ENCODE measurements at regions not wholly inside any gene's neighbourhood (a gene's known extent, or its start where the extent isn't known, plus 50 kb on each side); places are given as distances from the start of the nearest gene placed in this dataset.

- no peak for TF ChIP-seq EP300 (IDR thresholded peaks at IDR 0.05)
- TF ChIP-seq, protein P1, sequence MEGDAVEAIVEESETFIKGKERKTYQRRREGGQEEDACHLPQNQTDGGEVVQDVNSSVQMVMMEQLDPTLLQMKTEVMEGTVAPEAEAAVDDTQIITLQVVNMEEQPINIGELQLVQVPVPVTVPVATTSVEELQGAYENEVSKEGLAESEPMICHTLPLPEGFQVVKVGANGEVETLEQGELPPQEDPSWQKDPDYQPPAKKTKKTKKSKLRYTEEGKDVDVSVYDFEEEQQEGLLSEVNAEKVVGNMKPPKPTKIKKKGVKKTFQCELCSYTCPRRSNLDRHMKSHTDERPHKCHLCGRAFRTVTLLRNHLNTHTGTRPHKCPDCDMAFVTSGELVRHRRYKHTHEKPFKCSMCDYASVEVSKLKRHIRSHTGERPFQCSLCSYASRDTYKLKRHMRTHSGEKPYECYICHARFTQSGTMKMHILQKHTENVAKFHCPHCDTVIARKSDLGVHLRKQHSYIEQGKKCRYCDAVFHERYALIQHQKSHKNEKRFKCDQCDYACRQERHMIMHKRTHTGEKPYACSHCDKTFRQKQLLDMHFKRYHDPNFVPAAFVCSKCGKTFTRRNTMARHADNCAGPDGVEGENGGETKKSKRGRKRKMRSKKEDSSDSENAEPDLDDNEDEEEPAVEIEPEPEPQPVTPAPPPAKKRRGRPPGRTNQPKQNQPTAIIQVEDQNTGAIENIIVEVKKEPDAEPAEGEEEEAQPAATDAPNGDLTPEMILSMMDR (IDR thresholded peaks at IDR 0.05): no peak
- no peak for TF ChIP-seq POLR2A (IDR thresholded peaks at IDR 0.05)
- WGBS, 2 donors: 55 to 62% methylated on average over 11 of the region's 11 CpGs
- Histone ChIP-seq H3K27me3 (no peaks in the 10 kb centered on the region), H3K27ac (no peak overlapping the region), H3K9me3 (no peaks in the 10 kb centered on the region), H3K36me3 (no peaks in the 10 kb centered on the region), H3K4me3 (no peak overlapping the region), H3K4me1 (peaks cover 0 to 9% (median 0%) of the 10 kb centered on the region in 4 donors)
- no peak for DNase-seq (ENCODE audit: low spot score in 2 of 2)
Measured at GRCh38 chr10:3340127-3340730, 167.6 kb upstream of the PITRM1 start.

DNA sequence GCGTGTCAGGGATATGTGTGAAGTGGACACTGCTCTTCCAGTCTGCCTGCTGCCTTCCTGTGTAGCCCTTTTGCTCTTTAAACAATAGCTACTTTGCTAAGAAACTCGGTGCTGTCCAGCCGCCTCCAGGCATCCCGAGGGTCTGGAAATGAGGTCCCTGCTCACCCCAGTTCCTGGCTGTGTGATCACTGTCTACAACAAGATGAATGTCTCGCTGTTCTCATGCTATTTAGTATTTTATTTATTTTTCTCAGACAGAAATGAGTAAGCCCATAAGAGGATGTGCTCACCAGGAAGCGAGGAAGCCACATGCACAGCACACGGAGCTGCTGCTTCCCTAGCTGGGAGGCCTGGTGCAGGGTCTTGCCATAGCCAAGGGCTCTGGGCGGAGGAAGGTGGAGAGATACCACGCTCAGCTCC is 167.0 kb upstream of the PITRM1 start:
- Histone ChIP-seq H3K36me3 (no peaks in the 10 kb centered on the region), H3K9me3 (no peaks in the 10 kb centered on the region), H3K27me3 (no peaks in the 10 kb centered on the region), H3K4me3 (no peak overlapping the region), H3K27ac (no peak overlapping the region), H3K4me1 (peaks cover 0 to 9% (median 0%) of the 10 kb centered on the region in 4 donors)
- no peak for DNase-seq (ENCODE audit: low spot score in 2 of 2)
- TF ChIP-seq EP300 (IDR thresholded peaks at IDR 0.05) (no peak), POLR2A (IDR thresholded peaks at IDR 0.05) (no peak)
- TF ChIP-seq, protein P1 (IDR thresholded peaks at IDR 0.05): no peak
- WGBS, 2 donors: 58 to 60% methylated on average over 9 of the region's 9 CpGs

GRCh38 chr10:3339121-3339520 is 166.5 kb upstream of the PITRM1 start:
- no peak for DNase-seq (ENCODE audit: low spot score in 2 of 2)

DNA sequence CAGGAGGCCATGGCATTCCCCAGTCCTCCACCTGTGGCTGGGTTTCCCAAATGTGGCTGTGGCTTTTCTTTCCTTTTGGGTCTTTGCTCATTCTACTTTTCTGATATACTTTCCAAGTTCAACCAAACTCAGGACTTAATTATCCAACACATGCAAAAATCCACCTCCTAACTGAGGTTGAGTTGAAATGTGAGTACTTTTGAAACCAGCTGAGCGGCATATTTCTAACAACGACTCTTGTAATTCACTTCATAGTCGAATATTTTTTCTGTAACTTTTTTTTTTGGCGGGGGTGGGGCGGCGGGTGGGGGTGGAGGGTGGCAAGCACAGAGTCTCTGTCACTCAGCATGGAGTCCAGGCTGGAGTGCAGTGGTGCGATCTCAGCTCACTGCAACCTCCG is 165.2 kb upstream of the PITRM1 start:
- no peaks in the 10 kb centered on the region for H3K27me3 ChIP-seq
- DNase-seq (ENCODE audit: low spot score in 2 of 2): no peak
- TF ChIP-seq EP300 (IDR thresholded peaks at IDR 0.05) (no peak), POLR2A (IDR thresholded peaks at IDR 0.05) (no peak)
- TF ChIP-seq, protein P1 (IDR thresholded peaks at IDR 0.05): no peak
- no peak overlapping the region for H3K4me3 ChIP-seq
- 90 to 95% methylated on average over 8 of the region's 8 CpGs for WGBS, 2 donors
- H3K4me1 ChIP-seq: peaks cover 0 to 9% (median 0%) of the 10 kb centered on the region in 4 donors
- no peaks in the 10 kb centered on the region for H3K36me3 ChIP-seq
- H3K9me3 ChIP-seq: no peaks in the 10 kb centered on the region
- no peak overlapping the region for H3K27ac ChIP-seq

More at GRCh38 chr10:3339121-3339520, 166.5 kb upstream of the PITRM1 start:
- H3K27ac ChIP-seq: no peak overlapping the region
- TF ChIP-seq POLR2A (IDR thresholded peaks at IDR 0.05) (no peak), EP300 (IDR thresholded peaks at IDR 0.05) (no peak)
- TF ChIP-seq, protein P1 (IDR thresholded peaks at IDR 0.05): no peak
- no peaks in the 10 kb centered on the region for H3K36me3 ChIP-seq
- WGBS, 2 donors: 68 to 84% methylated on average over 7 of the region's 7 CpGs
- H3K27me3 ChIP-seq: no peaks in the 10 kb centered on the region
- H3K9me3 ChIP-seq: no peaks in the 10 kb centered on the region
- H3K4me3 ChIP-seq: no peak overlapping the region
- peaks cover 0 to 9% (median 0%) of the 10 kb centered on the region in 4 donors for H3K4me1 ChIP-seq

GRCh38 chr10:3336673-3337293 is 164.2 kb upstream of the PITRM1 start:
- Histone ChIP-seq H3K36me3 (no peaks in the 10 kb centered on the region), H3K27me3 (no peaks in the 10 kb centered on the region), H3K4me1 (peaks cover 0 to 9% (median 0%) of the 10 kb centered on the region in 4 donors), H3K9me3 (no peaks in the 10 kb centered on the region), H3K4me3 (no peak overlapping the region), H3K27ac (no peak overlapping the region)
- DNase-seq (ENCODE audit: low spot score in 2 of 2): no peak
- no peak for TF ChIP-seq POLR2A (IDR thresholded peaks at IDR 0.05)
- TF ChIP-seq, protein P1 (IDR thresholded peaks at IDR 0.05): no peak
- TF ChIP-seq EP300 (IDR thresholded peaks at IDR 0.05): no peak
- 93 to 95% methylated on average over 9 of the region's 9 CpGs for WGBS, 2 donors
